Stomach (tissue), 8 donors: ENCODE measurements at regions not wholly inside any gene's neighbourhood (a gene's known extent, or its start where the extent isn't known, plus 50 kb on each side); places are given as distances from the start of the nearest gene placed in this dataset.

Experiments used
- DNase-seq, 2 donors: peaks; one replicate each; pipeline versions ENCODE4 v3.0.0 to v3.0.0-alpha.2; 2013 to 2019
- H3K27ac ChIP-seq, 5 donors: fragments of 200-600 bp in 4 of 5; sonication (generic) in 4 of 5; one replicate each; pipeline ENCODE4 v1.5.1; 2013 to 2019; ENCODE audit warnings: mild to moderate bottlenecking in 1 of 5, moderate library complexity in 1 of 5
- H3K27me3 ChIP-seq, 3 donors: fragments of 200-600 bp; sonication (generic); one replicate each; pipeline ENCODE4 v1.5.1; 2017 to 2019; ENCODE audit warnings: mixed run types in 1 of 3
- H3K36me3 ChIP-seq, 4 donors: fragments of 200-600 bp; sonication (generic); 1 replicate in 3 of 4; 2 replicates in 1 of 4; pipeline ENCODE4 v1.5.1; 2016 to 2019
- H3K4me1 ChIP-seq, 4 donors: fragments of 200-600 bp; sonication (generic); one replicate each; pipeline ENCODE4 v1.5.1; 2016 to 2019
- H3K4me3 ChIP-seq, 4 donors: fragments of 200-600 bp; sonication (generic) in 3 of 4; one replicate each; pipeline ENCODE4 v1.5.1; 2016 to 2019; ENCODE audit warnings: mild to moderate bottlenecking in 1 of 4
- H3K9me3 ChIP-seq, 4 donors: fragments of 200-600 bp; sonication (generic); one replicate each; pipeline ENCODE4 v1.5.1; 2016 to 2019
- CTCF ChIP-seq, 7 experiments: fragments of 450-650 bp in 4 of 7; fragments of 200-600 bp in 3 of 7; sonication (generic) in 3 of 7; IDR thresholded peaks; one replicate each; pipeline ENCODE4 v1.5.1; 2016 to 2019; ENCODE audit warnings: antibody characterized with exemption in 7 of 7, control low read depth in 2 of 7, mild to moderate bottlenecking in 1 of 7
- EP300 ChIP-seq: sonication (generic); formaldehyde crosslinking; IDR thresholded peaks from one replicate; pipeline ENCODE4 v1.6.1; 2017; ENCODE audit warnings: antibody characterized with exemption
- POLR2A ChIP-seq, 4 donors: fragments of 450-650 bp; IDR thresholded peaks; one replicate each; pipeline ENCODE4 v1.6.1; 2016; ENCODE audit warnings: antibody characterized with exemption in 4 of 4, control low read depth in 2 of 4, mild to moderate bottlenecking in 1 of 4, moderate library complexity in 1 of 4
- POLR2AphosphoS5 ChIP-seq, 3 donors: sonication (generic); formaldehyde crosslinking; IDR thresholded peaks; one replicate each; pipeline ENCODE4 v1.6.1; 2016; ENCODE audit warnings: antibody characterized with exemption in 3 of 3
- WGBS, 5 donors: extraction: QIAGEN DNeasy Blood & Tissue Kit in 3 of 5; methylation state at CpG; one replicate each; pipeline versions ENCODE4 v1.1.5 to v1.1.7; 2013 to 2018; 5-methylcytosine and 5-hydroxymethylcytosine counted together
- intact Hi-C: fragments of 100-400 bp; cut with DNase I; formaldehyde crosslinking; loops from one replicate; pipeline ENCODE4 v1.15.1; 2023; ENCODE audit warnings: low total_unique reads
- donor health status: healthy with polysubstance abuse.
- donor health status: Bipolar disorder and iron deficiency.
- donor health status: healthy.

- no peaks in the 10 kb centered on the region for H3K4me1 ChIP-seq
- no peak overlapping the region for H3K4me3 ChIP-seq
- peaks cover 0 to 71% (median 27%) of the 10 kb centered on the region in 3 donors for H3K27me3 ChIP-seq
- no peak for TF ChIP-seq POLR2A (IDR thresholded peaks at IDR 0.05)
- TF ChIP-seq CTCF (IDR thresholded peaks at IDR 0.05) = no peak
- no peak for TF ChIP-seq POLR2AphosphoS5 (IDR thresholded peaks at IDR 0.05)
- no peak for TF ChIP-seq EP300
- intact Hi-C loops = no loop called here
- 67 to 78% (median 73%) methylated on average over 4 to 11 of the region's 11 CpGs for WGBS, 5 donors
- H3K36me3 ChIP-seq = no peaks in the 10 kb centered on the region
- no peak for DNase-seq
- no peak overlapping the region for H3K27ac ChIP-seq
- peaks cover 0 to 15% (median 4%) of the 10 kb centered on the region in 4 donors for H3K9me3 ChIP-seq
Observed at GRCh38 chr17:45720386-45720785, 63.7 kb upstream of the CRHR1 start.

- Histone ChIP-seq H3K27ac (no peak overlapping the region), H3K4me3 (no peak overlapping the region), H3K4me1 (no peaks in the 10 kb centered on the region), H3K9me3 (peaks cover 0 to 15% (median 4%) of the 10 kb centered on the region in 4 donors), H3K27me3 (peaks cover 0 to 71% (median 17%) of the 10 kb centered on the region in 3 donors), H3K36me3 (no peaks in the 10 kb centered on the region)
- WGBS, 5 donors = 14 to 23% (median 17%) methylated on average over 5 to 7 of the region's 7 CpGs
- TF ChIP-seq POLR2A (IDR thresholded peaks at IDR 0.05) = no peak
- peak in 1 of 7 experiments; percentile 14 for TF ChIP-seq CTCF (IDR thresholded peaks at IDR 0.05)
- peak in 1 of 2 donors; percentile 32 for DNase-seq
- intact Hi-C loops = no loop called here
Observed at GRCh38 chr17:45722161-45722560, 62.0 kb upstream of the CRHR1 start.

- no peaks in the 10 kb centered on the region for H3K4me1 ChIP-seq
- TF ChIP-seq EP300 = no peak
- no peak for TF ChIP-seq CTCF (IDR thresholded peaks at IDR 0.05)
- no peak for TF ChIP-seq POLR2AphosphoS5 (IDR thresholded peaks at IDR 0.05)
- no peak for TF ChIP-seq POLR2A (IDR thresholded peaks at IDR 0.05)
- peaks cover 8 to 36% (median 31%) of the 10 kb centered on the region in 4 donors for H3K9me3 ChIP-seq
- WGBS, 5 donors = 63 to 73% (median 64%) methylated on average over 5 of the region's 5 CpGs
- no peak overlapping the region for H3K4me3 ChIP-seq
- peaks cover 0 to 69% (median 10%) of the 10 kb centered on the region in 3 donors for H3K27me3 ChIP-seq
- no peak overlapping the region for H3K27ac ChIP-seq
- intact Hi-C loops = no loop called here
- no peak for DNase-seq
- no peaks in the 10 kb centered on the region for H3K36me3 ChIP-seq
Observed at GRCh38 chr17:45729294-45729907, 54.7 kb upstream of the CRHR1 start.

- H3K9me3 ChIP-seq = peaks cover 8 to 35% (median 27%) of the 10 kb centered on the region in 4 donors
- 86 to 95% (median 90%) methylated on average over 2 of the region's 2 CpGs for whole genome bisulfite sequencing, 5 donors
Observed at GRCh38 chr17:45730192-45730591, 53.9 kb upstream of the CRHR1 start.

More at GRCh38 chr17:45730192-45730591, 53.9 kb upstream of the CRHR1 start:
- H3K4me1 ChIP-seq = no peaks in the 10 kb centered on the region
- no peaks in the 10 kb centered on the region for H3K36me3 ChIP-seq
- peaks cover 0 to 68% (median 10%) of the 10 kb centered on the region in 3 donors for H3K27me3 ChIP-seq
- no peak for DNase-seq
- H3K4me3 ChIP-seq = no peak overlapping the region
- no peak overlapping the region for H3K27ac ChIP-seq
- intact Hi-C loops = no loop called here
- TF ChIP-seq POLR2AphosphoS5 (IDR thresholded peaks at IDR 0.05) = no peak
- TF ChIP-seq CTCF (IDR thresholded peaks at IDR 0.05) = no peak
- TF ChIP-seq POLR2A (IDR thresholded peaks at IDR 0.05) = no peak
- TF ChIP-seq EP300 = no peak
